GM23338 (cell line): ENCODE measurements at regions not wholly inside any gene's neighbourhood (a gene's known extent, or its start where the extent isn't known, plus 50 kb on each side); places are given as distances from the start of the nearest gene placed in this dataset.

Experiments
- ATAC-seq: fragments of 200-7000 bp; cut with Tn5 transposase; 3 replicates; pipeline ENCODE4 v1.9.1; 2020
- DNase-seq: peaks from one replicate; pipeline ENCODE4 v3.0.0-alpha.2; 2015; ENCODE audit warnings: low spot score
- H2AFZ ChIP-seq: fragments of 200-600 bp; sonication (generic); 2 replicates; pipeline ENCODE4 v1.8.0; 2016; ENCODE audit warnings: antibody characterized with exemption, mild to moderate bottlenecking, moderate library complexity
- H3F3A ChIP-seq: fragments of 200-600 bp; sonication (generic); replicated peaks from 2 replicates; pipeline ENCODE4 v1.8.0; 2017; ENCODE audit warnings: antibody characterized with exemption, mixed run types, low read depth
- H3K27ac ChIP-seq: fragments of 200-600 bp; sonication (generic); 2 replicates; pipeline ENCODE4 v1.6.1; 2016; ENCODE audit warnings: low read depth
- H3K27me3 ChIP-seq: fragments of 200-600 bp; sonication (generic); 2 replicates; pipeline ENCODE4 v1.8.0; 2016; ENCODE audit warnings: mild to moderate bottlenecking, mixed run types, moderate library complexity; ENCODE audit not compliant: insufficient read depth
- H3K36me3 ChIP-seq: fragments of 200-600 bp; sonication (generic); 2 replicates; pipeline ENCODE4 v1.8.0; 2016; ENCODE audit warnings: mild to moderate bottlenecking; ENCODE audit not compliant: insufficient read depth
- H3K4me1 ChIP-seq: fragments of 200-600 bp; sonication (generic); 2 replicates; pipeline ENCODE4 v1.8.0; 2016; ENCODE audit warnings: mild to moderate bottlenecking, moderate library complexity; ENCODE audit not compliant: insufficient read depth
- H3K4me2 ChIP-seq: fragments of 200-600 bp; sonication (generic); 2 replicates; pipeline ENCODE4 v1.7.1; 2017; ENCODE audit warnings: mixed run types
- H3K4me3 ChIP-seq: fragments of 200-600 bp; sonication (generic); 2 replicates; pipeline ENCODE4 v1.6.1; 2016; ENCODE audit warnings: mixed run types
- H3K79me2 ChIP-seq: fragments of 200-600 bp; sonication (generic); replicated peaks from 2 replicates; pipeline ENCODE4 v1.8.0; 2017; ENCODE audit warnings: mild to moderate bottlenecking; ENCODE audit not compliant: insufficient read depth
- H3K9me2 ChIP-seq: fragments of 200-600 bp; sonication (generic); 2 replicates; pipeline ENCODE4 v1.8.0; 2017; ENCODE audit not compliant: insufficient read depth
- H4K20me1 ChIP-seq: fragments of 200-600 bp; sonication (generic); replicated peaks from 2 replicates; pipeline ENCODE4 v1.8.0; 2017; ENCODE audit warnings: mild to moderate bottlenecking; ENCODE audit not compliant: insufficient read depth
- H3K27ac Mint-ChIP-seq: 2 replicates; pipeline ENCODE4 v1.8.0; 2020; ENCODE audit warnings: inconsistent platforms, mild to moderate bottlenecking, moderate library complexity, mixed read lengths
- H3K27me3 Mint-ChIP-seq: 3 replicates; pipeline ENCODE4 v1.8.0; 2022; ENCODE audit warnings: low read depth, mild to moderate bottlenecking, moderate library complexity, mixed read lengths, inconsistent platforms; ENCODE audit not compliant: insufficient read depth, poor library complexity
- H3K36me3 Mint-ChIP-seq: 3 replicates; pipeline ENCODE4 v1.8.0; 2021; ENCODE audit warnings: low read depth, mild to moderate bottlenecking, inconsistent platforms, moderate library complexity, mixed read lengths
- H3K4me1 Mint-ChIP-seq: 3 replicates; pipeline ENCODE4 v1.8.0; 2020; ENCODE audit warnings: mild to moderate bottlenecking, inconsistent platforms, mixed read lengths
- H3K4me3 Mint-ChIP-seq: 3 replicates; pipeline ENCODE4 v1.8.0; 2021; ENCODE audit warnings: moderate library complexity, mild to moderate bottlenecking, inconsistent platforms, mixed read lengths
- H3K9me3 Mint-ChIP-seq: 3 replicates; pipeline ENCODE4 v1.8.0; 2020; ENCODE audit warnings: moderate library complexity, mild to moderate bottlenecking, inconsistent platforms, mixed read lengths
- CREB1 ChIP-seq: fragments of 250-450 bp; sonication (Bioruptor Pico); IDR thresholded peaks from 2 replicates; pipeline ENCODE4 v1.5.0; 2020; ENCODE audit warnings: low read depth, mild to moderate bottlenecking, moderate library complexity
- EZH2phosphoT487 ChIP-seq: fragments of 200-600 bp; sonication (generic); IDR thresholded peaks from one replicate; pipeline ENCODE4 v1.8.1; 2018; ENCODE audit warnings: antibody characterized with exemption; ENCODE audit not compliant: unreplicated experiment
- JUNB ChIP-seq: IDR thresholded peaks from one replicate; pipeline ENCODE4 v1.6.1; 2016; ENCODE audit warnings: antibody characterized with exemption; ENCODE audit not compliant: unreplicated experiment
- STAT1 ChIP-seq: IDR thresholded peaks from one replicate; pipeline ENCODE4 v1.6.1; 2016; ENCODE audit warnings: antibody characterized with exemption; ENCODE audit not compliant: unreplicated experiment
- ZNF462 ChIP-seq: fragments of 250-450 bp; sonication (Bioruptor Pico); IDR thresholded peaks from 2 replicates; pipeline ENCODE4 v1.5.0; 2020; ENCODE audit warnings: mild to moderate bottlenecking, moderate library complexity
- TF ChIP-seq, protein P1 (sequence below): IDR thresholded peaks from one replicate; pipeline ENCODE4 v1.6.1; 2018; ENCODE audit warnings: antibody characterized with exemption; ENCODE audit not compliant: unreplicated experiment

DNA sequence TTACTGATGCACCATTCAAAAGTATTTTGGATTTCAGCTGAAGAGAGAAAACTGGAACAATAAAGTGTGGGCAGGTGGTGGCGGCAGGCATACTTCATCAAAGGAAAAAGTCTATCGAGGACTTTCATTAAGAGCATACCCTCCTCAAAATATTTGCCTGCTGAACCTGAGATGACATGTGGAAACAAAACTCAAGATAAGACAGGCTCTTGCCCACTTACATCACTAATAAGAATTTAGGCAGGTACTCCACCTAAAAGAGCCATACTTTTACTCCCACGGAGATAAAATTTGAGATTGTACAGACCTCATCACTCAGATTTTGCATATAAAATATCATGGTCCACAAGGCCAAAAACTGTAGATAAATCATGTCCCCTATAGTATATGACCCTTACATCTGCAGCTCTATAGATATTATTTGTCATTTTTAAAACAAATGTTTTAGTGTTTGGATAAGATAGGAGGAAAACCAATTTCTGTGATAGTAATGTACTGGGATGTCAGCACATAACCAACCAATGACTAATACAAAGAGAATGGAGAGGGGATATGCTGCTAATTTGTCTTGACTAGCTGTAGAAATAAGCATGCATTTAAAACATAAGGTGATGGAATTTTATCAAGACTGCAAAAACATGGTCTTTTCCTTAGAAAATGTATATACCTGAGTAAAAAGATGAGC is 730.6 kb upstream of the ZNF608 start:
- Histone ChIP-seq H2AFZ (no peak overlapping the region), H3K4me2 (no peak overlapping the region), H4K20me1 (no peaks in the 10 kb centered on the region), H3K9me2 (no peaks in the 10 kb centered on the region), H3K4me1 (no peaks in the 10 kb centered on the region), H3K36me3 (no peaks in the 10 kb centered on the region), H3F3A (no peaks in the 10 kb centered on the region), H3K27me3 (no peaks in the 10 kb centered on the region), H3K4me3 (no peak overlapping the region), H3K79me2 (no peaks in the 10 kb centered on the region), H3K27ac (no peak overlapping the region)
- Mint-ChIP-seq H3K4me1 (no peaks in the 10 kb centered on the region), H3K27ac (no peak overlapping the region), H3K9me3 (no peaks in the 10 kb centered on the region), H3K36me3 (no peaks in the 10 kb centered on the region), H3K27me3 (no peaks in the 10 kb centered on the region), H3K4me3 (no peak overlapping the region)
- no peak for TF ChIP-seq STAT1
- TF ChIP-seq, protein P1, sequence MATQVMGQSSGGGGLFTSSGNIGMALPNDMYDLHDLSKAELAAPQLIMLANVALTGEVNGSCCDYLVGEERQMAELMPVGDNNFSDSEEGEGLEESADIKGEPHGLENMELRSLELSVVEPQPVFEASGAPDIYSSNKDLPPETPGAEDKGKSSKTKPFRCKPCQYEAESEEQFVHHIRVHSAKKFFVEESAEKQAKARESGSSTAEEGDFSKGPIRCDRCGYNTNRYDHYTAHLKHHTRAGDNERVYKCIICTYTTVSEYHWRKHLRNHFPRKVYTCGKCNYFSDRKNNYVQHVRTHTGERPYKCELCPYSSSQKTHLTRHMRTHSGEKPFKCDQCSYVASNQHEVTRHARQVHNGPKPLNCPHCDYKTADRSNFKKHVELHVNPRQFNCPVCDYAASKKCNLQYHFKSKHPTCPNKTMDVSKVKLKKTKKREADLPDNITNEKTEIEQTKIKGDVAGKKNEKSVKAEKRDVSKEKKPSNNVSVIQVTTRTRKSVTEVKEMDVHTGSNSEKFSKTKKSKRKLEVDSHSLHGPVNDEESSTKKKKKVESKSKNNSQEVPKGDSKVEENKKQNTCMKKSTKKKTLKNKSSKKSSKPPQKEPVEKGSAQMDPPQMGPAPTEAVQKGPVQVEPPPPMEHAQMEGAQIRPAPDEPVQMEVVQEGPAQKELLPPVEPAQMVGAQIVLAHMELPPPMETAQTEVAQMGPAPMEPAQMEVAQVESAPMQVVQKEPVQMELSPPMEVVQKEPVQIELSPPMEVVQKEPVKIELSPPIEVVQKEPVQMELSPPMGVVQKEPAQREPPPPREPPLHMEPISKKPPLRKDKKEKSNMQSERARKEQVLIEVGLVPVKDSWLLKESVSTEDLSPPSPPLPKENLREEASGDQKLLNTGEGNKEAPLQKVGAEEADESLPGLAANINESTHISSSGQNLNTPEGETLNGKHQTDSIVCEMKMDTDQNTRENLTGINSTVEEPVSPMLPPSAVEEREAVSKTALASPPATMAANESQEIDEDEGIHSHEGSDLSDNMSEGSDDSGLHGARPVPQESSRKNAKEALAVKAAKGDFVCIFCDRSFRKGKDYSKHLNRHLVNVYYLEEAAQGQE: no peak
- TF ChIP-seq ZNF462 (CRISPR knock-in tag): no peak
- TF ChIP-seq JUNB: no peak
- no peak for TF ChIP-seq CREB1
- TF ChIP-seq EZH2phosphoT487: no peak
- no peak for ATAC-seq
- no peak for DNase-seq
